NOMO-1 treated with dmso at 0.1 percent for 144 hours (cell line): ENCODE measurements at regions not wholly inside any gene's neighbourhood (a gene's known extent, or its start where the extent isn't known, plus 50 kb on each side); places are given as distances from the start of the nearest gene placed in this dataset.

Experiments used
- DNase-seq: peaks from one replicate; lab custom pipeline; 2025; ENCODE audit not compliant: unreplicated experiment; lab: John Stamatoyannopoulos, UW

DNA sequence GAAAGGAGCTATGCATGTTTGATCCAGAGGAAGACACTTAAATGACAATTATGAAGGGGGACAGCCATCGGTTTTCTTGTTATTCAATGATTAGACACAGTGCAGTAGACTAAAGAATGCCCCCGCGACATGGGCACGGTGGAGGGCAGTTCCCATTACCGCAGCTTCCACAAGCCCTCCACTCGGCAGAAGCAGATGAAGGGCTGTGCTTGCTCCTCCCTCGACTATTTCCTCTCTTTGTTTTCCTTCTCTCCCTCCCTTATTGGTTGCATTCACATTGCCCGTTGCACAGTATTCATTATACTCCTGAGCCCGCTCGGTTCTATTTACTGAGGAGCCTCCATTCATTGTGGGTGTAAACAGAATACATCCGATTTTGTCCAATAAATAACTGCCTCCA, 138.8 kb upstream of the RASSF8 start:
- DNase-seq: no peak

DNA sequence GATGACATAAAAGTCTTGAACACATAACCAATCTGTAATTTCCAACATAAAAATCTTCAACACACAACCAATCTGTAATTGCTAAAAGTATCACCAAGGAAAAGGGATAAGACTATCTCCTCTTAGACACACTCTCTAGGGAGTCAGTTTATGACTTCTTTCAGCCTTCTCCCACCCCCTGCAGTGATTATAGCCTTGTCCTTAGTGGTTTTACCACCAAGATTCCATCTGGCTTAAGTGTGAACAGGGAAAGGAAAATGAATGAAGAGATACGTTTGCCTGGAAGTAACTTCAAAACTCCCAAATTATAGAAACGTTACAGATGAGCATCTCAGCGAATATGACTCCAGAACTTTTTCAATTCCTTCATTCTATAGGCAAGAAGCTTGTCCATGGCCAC, 136.2 kb upstream of the RASSF8 start:
- DNase-seq: no peak

DNA sequence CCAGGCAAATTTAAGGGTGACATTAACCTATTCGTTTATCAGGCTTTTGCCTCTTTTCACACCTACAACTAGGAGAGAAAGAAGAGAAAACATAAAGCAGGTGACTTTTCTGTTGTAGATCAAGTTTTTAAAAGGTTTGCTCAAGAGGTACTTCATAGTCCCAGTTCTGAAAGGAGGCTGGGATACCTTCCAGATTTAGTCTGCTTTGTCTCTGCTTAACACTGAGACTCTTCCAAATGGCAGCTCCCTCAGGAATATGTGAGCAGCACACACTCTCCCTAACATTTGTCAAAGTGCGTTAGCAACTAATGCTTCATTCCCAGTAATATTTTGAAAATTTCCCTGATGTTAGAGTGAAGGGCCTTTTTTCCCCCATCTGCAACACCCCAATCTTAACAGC, 133.7 kb upstream of the RASSF8 start:
- no peak for DNase-seq

DNA sequence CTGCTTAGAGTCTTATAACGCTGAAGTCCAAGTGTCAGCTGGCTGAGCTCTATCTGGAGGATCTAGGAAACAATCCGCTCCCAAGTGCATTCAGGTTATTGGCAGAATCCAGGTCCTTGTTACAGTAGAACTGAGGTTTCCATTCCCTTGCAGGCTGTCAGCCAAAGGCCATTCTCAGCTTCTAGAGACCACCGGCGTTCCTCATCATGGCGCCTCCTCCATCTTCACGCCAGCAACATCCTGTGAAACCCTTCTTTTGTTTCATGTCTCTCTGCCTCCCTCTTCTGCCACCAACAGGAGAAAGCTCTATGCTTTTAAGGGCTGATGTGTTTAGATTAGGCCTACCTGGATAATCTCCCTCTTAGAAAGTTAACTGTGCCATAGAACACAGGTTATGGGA, 133.0 kb upstream of the RASSF8 start:
- DNase-seq: no peak

DNA sequence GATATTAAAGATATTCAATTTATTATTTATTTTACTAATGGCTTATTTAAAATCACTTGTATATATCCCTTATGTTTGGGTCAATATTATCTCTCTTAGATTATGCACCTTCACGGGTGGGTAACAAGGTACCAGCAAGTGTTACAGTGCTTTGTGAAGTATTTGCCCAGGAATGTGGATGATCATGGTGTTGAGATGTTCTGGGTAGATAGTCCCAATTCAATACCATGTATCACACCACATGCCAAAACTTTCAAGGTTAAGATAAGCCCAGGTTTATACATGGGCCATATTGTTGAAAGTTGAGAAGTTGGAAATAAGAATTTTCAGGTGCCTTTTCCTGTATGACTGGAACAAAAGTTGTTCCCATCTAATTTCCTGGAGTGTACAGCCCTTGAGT, 131.3 kb upstream of the RASSF8 start:
- DNase-seq: no peak

DNA sequence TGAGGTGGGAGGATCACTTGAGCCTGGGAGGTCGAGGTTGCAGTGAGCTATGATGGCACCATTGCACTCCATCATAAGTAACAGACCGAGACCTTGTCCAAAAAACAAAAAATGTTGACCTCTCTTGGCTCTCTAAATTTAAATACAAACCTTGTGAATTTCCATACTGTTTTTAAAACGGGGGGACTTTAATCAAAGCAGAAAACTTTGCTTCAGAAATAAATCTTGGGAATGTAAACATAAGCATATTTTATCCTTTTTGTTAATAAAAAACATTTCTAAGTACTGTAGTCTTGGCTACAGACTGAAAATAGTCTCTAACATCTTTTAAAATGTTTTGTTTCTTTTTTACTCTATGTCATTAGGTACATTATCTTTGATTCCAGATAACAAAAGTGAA, 130.7 kb upstream of the RASSF8 start:
- DNase-seq: no peak

DNA sequence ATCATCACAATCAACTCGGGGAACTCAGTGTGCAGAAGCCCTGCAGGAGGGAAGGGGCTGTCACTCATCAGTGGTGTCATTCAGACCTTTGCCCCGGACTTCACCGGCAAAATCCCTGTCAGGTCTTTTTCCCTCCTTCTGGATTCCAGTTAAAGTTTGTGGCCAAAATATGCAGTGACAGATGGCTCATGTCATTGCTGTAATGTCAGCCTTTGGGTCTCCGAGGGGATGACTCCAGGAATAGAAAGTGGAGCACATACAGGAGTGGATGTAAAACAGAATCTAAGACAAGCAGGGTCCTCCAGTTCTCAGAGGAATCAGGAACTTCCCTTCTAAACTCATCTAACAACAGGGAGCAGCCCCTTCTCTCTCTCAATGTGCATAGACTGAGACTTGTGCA, 130.3 kb upstream of the RASSF8 start:
- DNase-seq: no peak

DNA sequence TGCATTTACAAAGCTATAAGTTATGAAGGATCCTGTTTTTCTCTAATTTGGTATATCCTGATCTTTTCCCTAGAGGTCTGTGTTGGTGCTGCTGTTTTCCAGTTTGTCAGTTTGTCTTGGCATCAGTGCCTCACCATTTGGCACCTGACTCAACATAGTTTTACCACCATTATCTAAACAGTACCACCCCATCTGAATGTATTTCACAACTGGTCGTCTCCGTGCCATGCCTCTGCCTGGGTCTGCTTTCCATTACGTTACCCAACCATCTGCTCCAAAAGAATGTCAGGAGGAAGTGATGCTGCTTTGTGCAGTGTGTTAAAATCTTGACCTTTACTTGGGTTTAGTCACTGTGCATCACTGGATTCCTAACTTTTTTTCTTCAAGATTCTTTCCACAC, 129.3 kb upstream of the RASSF8 start:
- no peak for DNase-seq

DNA sequence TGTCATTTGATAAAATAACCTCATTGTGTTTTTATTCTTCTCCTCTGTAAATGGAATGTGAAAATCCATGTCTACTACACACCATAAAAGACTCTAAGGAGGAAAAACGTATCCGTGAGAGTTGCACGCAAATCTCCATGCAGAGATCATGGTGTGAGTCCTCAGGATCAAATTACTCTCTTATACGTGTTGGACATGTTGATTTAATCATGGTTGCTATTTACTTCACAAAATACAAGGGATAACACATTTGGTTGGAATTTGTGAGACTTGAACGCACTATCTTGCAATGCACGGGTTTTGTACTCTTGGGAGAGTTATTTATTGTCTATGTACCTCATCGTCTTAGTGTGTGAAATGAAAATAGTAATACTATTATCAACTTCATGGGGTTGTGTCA, 128.0 kb upstream of the RASSF8 start:
- no peak for DNase-seq

DNA sequence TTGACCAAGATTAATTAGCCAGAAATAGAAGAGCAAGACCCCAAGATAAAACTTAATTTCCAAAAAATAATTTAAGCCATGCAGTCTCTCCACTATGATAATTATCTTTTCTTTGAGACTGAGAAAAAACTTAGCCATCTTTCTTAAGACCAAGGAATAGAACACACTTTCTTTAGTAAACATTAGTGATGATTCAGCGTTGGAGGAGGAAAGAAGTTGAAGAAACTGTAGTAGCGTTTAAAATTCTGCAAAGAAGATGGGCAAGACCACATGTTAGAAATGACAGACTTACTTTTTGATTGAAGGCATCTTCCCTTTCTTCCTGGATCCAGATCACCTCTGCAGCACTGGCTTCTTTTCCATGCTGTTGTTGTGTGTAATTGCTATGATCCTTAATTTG, 124.8 kb upstream of the RASSF8 start:
- no peak for DNase-seq

DNA sequence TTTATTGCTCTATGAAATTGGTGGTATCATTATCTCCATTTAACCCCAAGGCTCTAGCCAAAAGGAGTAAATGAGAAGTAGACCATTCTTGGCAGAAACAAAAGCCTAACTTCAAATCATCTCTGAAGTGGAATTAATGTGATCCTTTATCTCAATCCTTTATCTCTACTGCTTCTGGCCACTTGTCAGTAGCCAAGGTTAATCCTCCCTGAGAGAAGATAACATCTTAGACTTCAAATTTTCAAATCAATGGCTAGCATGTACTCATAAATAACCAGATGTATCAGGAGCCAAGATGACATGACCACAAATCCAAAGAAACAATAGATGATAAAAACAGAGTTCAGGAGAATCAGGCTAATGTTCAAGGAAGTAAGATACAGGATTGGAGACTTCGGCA, 123.1 kb upstream of the RASSF8 start:
- DNase-seq: no peak

DNA sequence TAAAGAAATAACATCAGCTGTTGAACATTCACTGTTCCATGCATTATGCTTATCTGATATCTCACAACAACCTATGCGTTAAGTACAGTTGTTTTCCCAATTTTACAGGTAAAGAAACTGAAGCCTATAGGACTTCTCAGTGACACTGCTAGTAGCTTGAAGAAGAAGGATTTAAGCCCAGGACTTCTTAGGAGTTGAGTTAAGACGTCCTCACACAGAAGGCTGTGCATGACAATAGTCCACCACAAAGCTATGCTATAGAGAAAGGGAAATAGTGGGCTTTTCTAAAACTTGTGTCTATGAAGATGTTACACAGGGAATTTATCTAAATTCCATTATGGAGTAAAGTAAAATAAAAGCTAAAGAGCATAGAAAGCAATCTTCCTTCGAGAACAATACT, 120.5 kb upstream of the RASSF8 start:
- no peak for DNase-seq

DNA sequence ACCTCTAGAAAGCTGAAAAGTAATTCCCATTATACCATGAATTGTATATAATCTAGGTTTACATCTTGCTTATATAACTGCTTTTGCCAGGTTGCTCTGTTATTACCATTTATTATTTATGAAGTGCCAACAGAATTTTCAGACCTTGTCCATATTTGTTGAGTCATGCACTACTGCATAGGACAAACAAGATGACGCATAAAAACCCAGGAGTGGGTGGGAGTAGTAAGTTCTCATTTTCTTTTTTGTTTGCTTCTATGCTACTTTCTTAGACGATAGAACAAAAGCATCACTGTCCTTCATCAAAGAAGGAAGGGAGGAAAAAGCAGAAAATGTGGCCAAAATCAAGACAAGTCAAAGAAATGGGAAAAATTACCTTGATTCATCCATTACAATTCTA, 119.0 kb upstream of the RASSF8 start:
- no peak for DNase-seq

DNA sequence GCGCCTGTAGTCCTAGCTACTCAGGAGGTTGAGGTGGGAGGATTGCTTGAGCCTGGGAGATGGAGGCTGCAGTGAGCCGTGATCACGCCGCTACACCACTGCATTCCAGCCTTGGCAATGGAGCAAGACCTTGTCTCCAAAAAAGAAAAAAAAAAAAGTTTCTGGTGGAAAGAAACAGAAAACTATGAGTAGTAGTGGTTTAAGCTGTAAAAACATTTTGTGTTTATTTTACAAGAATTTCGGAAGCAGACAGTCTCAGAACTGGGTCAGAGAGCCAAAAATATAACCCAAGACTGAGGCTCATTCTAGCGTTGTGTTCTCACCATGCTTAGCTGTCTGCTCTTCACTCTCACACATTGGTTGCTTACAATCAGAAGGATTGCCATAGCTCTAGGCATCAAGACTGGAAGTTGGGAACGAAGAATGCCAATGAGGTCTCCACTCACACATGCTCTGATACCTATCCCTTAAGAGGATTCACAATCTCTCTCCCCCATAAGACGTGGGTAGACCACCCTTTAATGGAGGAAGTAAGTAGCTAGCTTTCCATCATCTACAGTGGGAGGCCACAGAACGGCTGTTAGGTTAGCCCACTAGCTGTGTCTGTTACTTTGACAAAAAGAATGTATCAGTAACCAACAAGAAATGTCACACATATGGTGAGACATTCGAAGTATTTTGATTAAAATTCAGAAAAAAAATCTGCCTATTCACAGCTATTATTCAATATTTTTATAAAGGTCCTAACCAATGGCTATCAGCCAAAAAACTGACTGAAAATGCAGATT, 117.6 kb upstream of the RASSF8 start:
- no peak for DNase-seq

DNA sequence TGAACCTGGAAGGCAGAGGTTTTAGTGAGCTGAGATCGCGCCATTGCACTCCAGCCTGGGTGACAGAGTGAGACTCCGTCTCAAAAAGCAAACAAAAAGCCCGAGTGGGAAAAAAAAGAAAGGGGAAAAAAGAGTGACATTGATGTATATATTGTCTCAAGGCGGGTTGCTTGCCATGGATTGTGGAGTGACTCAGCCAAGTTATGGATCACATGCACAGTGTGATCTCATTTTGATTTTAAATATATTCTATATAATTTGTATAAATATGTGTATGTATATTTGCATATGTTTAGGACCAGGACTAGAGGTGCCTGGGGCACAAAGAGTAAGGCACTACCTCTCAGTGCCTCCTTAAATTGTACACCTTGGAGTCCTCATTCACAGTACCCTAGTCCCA, 116.2 kb upstream of the RASSF8 start:
- no peak for DNase-seq

DNA sequence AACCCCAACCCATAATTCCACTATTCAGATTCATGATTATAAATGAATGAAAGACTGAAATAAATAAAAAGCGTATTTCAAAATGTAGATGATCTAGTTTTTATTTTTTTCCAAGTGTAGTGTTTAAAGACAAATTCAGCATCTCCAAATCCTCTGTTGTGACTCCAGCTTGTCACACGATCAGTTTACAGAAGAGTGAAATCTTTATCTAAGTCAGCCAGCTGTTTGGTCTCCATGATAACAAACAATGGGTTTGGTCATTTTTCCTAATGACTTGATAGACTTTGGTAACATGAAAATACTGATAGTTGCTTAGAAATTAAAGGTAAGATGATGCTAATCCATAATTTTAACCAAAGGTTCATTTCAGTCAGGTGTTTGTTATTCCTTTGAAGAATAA, 114.5 kb upstream of the RASSF8 start:
- no peak for DNase-seq

DNA sequence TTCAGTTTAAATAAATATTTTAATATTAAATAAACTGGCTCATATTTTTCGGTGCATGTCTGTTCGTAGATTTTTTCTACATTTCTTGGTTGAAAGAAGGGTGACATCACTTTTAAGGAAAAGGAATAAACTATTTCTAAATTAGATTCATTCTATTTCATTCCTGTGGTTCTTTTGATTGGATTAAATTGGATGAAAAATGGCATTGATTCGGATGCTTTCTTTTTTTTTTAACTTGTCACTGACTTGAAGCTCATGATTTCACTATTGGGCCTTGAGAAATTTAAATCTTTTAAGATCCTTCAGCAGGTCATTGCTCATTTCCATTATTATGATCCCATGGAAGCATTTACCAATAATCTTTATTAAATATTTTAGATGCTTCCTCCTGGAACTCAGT, 113.1 kb upstream of the RASSF8 start:
- no peak for DNase-seq

DNA sequence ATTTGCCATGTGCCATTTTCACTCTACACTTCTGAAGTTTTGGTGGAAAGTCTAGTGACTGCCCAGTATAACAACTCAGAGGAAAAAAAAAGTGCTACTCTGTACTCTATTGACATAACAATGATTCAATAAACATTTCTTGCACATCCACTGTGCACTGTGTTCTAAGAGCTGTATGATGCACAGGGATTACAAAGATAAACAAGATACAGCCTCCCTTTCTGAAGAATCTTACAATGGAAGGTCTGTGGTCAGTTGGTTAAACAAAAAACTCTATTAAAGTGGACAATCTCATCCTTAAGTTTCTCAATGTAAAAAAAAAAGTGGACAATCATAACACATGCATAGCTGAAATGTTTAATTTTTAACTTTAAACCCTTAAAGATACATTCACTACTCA, 105.7 kb upstream of the RASSF8 start:
- DNase-seq: no peak

DNA sequence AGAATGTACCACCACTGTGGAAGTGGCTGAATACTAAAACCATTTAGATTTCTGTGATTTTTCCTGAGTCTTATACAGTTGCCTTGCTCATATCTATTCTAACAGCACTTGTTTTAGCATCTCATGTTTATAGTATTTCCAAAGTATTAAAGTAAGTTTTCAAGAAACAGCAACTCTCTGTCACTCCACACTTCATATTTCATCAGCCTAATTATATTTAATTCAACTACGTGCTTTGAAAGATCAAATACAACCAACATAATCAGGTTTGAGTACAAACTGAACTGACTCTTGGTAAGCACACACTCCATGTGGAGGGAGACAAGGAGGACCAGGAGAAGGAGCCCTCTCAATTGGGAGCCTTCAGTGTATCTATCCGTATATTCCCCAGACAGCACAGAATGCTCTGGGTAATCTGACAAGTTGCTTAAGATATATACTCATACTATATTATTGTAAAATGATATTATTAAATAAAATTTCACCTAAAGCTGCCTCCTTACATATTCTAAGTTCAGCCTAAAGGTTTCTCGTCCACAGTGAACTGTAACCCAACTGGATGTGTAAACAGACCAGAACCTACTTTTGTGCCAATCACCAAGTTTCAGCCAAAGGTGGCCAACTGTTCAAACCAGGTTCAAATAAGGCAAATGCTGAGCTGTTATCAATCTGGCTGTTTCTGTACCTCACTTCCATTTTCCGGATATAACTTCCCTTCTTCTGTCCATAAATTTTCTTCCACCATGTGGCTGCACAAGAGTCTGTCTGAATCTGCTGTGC, 105.0 kb upstream of the RASSF8 start:
- DNase-seq: no peak

DNA sequence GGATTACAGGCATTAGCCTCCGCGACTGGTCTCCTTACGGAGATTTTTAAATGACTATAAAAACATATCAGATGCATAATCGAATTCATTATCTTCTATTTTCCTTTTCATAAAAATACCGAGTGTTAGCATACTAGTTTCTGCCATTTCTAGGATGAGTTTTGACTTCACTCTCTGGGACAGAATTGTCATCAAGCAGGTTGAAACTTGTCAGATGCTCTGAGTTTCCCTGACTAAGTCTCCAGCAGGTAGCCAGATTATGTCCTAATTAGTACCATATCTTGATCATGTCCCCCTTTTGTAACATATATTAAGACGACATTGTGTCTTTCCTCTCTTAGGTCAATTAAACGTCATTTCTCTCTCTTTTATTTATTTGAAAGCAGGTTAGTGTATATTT, 103.5 kb upstream of the RASSF8 start:
- no peak for DNase-seq

DNA sequence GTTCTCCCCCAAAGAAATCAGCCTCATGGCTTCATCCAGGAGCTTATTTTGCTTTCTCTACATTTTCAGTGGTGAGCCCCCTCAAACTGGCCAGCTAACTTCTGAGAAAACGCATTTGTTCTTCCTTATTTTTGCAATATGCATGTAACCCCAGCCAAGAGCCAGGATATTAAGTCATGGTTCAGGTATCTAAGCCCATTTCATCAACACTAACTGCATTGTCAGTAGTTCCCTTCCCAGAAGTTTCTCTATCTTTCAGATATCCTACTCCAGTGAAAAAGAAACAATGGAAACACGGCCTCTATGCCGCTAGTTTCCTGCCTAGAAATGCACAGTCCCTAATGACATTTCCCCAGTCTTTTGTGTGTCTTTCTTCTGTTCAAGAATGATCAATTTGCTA, 102.8 kb upstream of the RASSF8 start:
- no peak for DNase-seq

DNA sequence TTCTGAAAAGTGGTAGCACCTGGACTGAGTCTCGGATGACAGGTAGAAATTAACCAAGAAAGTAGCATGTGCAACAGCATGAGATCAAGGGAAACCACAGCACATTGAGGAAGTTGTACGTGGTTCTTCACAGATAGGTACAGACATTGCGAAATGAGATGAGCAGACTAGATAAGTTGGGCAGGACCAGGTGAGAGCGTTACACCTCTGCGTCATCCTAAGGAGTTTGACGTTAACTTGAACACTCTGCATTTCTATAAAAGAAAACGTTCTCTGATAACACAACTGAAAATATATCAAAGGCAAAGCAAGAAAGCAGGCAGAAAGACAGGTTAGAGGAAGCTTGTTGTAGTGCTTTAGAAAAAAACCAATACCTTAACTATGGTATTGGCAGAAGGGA, 98.5 kb upstream of the RASSF8 start:
- no peak for DNase-seq

DNA sequence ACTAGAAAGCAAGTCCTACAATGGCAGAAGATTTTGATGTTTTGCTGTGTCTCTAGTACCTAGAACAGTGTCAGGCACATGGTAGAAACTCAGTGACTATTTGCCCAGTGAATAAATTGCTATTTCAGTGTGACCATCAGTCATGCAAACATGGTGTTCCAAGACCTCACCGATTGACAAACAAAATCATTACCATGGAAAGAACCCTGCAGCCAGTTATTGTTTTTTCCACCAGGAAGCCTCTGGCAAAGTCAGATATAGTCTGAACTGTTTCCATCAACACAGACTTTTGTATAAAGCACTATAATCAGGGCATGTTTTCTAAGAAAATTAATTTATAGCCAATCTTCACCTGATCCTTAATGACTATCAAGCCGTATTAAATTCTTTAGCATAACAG, 97.3 kb upstream of the RASSF8 start:
- no peak for DNase-seq
